Esophagus squamous epithelium (tissue), 4 donors: ENCODE measurements at regions not wholly inside any gene's neighbourhood (a gene's known extent, or its start where the extent isn't known, plus 50 kb on each side); places are given as distances from the start of the nearest gene placed in this dataset.

ENCODE experiments used
- POLR2A ChIP-seq, 4 donors: fragments of 450-650 bp; IDR thresholded peaks; one replicate each; pipeline ENCODE4 v1.6.1; 2017; ENCODE audit warnings: antibody characterized with exemption in 4 of 4, mild to moderate bottlenecking in 4 of 4, moderate library complexity in 3 of 4
- TF ChIP-seq, protein P1 (sequence below), 6 experiments: fragments of 450-650 bp in 4 of 6; fragments of 200-600 bp in 2 of 6; sonication (generic) in 2 of 6; IDR thresholded peaks; one replicate each; pipeline ENCODE4 v1.5.1; 2016 to 2019; ENCODE audit warnings: antibody characterized with exemption in 6 of 6, mild to moderate bottlenecking in 4 of 6, moderate library complexity in 4 of 6

- TF ChIP-seq, protein P1, sequence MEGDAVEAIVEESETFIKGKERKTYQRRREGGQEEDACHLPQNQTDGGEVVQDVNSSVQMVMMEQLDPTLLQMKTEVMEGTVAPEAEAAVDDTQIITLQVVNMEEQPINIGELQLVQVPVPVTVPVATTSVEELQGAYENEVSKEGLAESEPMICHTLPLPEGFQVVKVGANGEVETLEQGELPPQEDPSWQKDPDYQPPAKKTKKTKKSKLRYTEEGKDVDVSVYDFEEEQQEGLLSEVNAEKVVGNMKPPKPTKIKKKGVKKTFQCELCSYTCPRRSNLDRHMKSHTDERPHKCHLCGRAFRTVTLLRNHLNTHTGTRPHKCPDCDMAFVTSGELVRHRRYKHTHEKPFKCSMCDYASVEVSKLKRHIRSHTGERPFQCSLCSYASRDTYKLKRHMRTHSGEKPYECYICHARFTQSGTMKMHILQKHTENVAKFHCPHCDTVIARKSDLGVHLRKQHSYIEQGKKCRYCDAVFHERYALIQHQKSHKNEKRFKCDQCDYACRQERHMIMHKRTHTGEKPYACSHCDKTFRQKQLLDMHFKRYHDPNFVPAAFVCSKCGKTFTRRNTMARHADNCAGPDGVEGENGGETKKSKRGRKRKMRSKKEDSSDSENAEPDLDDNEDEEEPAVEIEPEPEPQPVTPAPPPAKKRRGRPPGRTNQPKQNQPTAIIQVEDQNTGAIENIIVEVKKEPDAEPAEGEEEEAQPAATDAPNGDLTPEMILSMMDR (IDR thresholded peaks at IDR 0.05) = no peak
- TF ChIP-seq POLR2A (IDR thresholded peaks at IDR 0.05) = no peak
These were observed 646.9 kb upstream of the ZNF608 start for GRCh38 chr5:125393221-125393815.
